ENCODE measurements at regions not wholly inside any gene's neighbourhood (a gene's known extent, or its start where the extent isn't known, plus 50 kb on each side); places are given as distances from the start of the nearest gene placed in this dataset.
"Not testable (repeated sequence)": the region's sequence is repeated elsewhere in the genome, so short reads cannot be mapped to it uniquely, and the experiment has no call there.

DNA sequence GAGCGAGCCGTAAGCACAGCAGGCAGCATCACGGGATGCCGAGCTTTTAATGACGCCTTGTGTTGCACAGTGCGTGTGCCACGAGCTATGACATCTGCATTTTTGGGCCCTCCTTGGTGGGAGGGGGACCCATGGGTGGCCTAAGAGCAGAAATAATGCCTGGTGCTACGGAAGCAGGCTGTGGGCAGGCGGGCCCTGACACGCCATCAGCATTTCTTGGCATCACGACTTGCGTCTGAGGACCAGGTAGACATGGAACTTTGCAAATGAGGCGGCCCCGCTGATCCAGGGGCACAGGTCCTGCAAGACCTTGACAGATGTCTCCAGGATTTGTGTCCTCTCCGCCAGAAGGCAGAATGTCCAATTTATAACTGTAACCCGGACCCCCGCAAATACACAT lies 117.8 kb upstream of the RNF32 start:
- no peaks in the 10 kb centered on the region for H3K79me2 ChIP-seq (ENCODE audit: insufficient read depth, low read length)
- no peaks in the 10 kb centered on the region for H4K20me1 ChIP-seq (ENCODE audit: insufficient read depth, low read length)
- no peaks in the 10 kb centered on the region for H3K9me3 ChIP-seq (ENCODE audit: low read depth, low read length)
- H3K36me3 ChIP-seq (ENCODE audit: insufficient read depth, low read length) = no peaks in the 10 kb centered on the region
- no peak overlapping the region for H3K27ac ChIP-seq (ENCODE audit: low read depth, low read length)
- no peaks in the 10 kb centered on the region for H3K4me1 ChIP-seq (ENCODE audit: insufficient read depth, low read length)
- no peak overlapping the region for H2AFZ ChIP-seq (ENCODE audit: low read length)
- H3K4me2 ChIP-seq (ENCODE audit: insufficient read depth, low read length) = no peak overlapping the region
- H3K27me3 ChIP-seq (ENCODE audit: insufficient read depth, low read length) = no peaks in the 10 kb centered on the region
- DNase-seq (ENCODE audit: insufficient read length, low spot score, missing footprints) = no peak
- H3K4me3 ChIP-seq (ENCODE audit: insufficient read depth, low read length) = no peak overlapping the region
- TF ChIP-seq CTCF (IDR thresholded peaks at IDR 0.05; ENCODE audit: extremely low read depth, low read depth, low read length) = no peak

GRCh38 chr7:156519070-156519469 lies 121.5 kb upstream of the RNF32 start:
- no peak overlapping the region for H2AFZ ChIP-seq (ENCODE audit: low read length)
- no peak for TF ChIP-seq CTCF (IDR thresholded peaks at IDR 0.05; ENCODE audit: extremely low read depth, low read depth, low read length)
- no peaks in the 10 kb centered on the region for H3K79me2 ChIP-seq (ENCODE audit: insufficient read depth, low read length)
- DNase-seq (ENCODE audit: insufficient read length, low spot score, missing footprints) = no peak
- no peaks in the 10 kb centered on the region for H3K4me1 ChIP-seq (ENCODE audit: insufficient read depth, low read length)
- H3K4me3 ChIP-seq (ENCODE audit: insufficient read depth, low read length) = no peak overlapping the region
- H3K27ac ChIP-seq (ENCODE audit: low read depth, low read length) = no peak overlapping the region
- H4K20me1 ChIP-seq (ENCODE audit: insufficient read depth, low read length) = no peaks in the 10 kb centered on the region
- H3K9me3 ChIP-seq (ENCODE audit: low read depth, low read length) = no peaks in the 10 kb centered on the region
- H3K27me3 ChIP-seq (ENCODE audit: insufficient read depth, low read length) = no peaks in the 10 kb centered on the region
- no peaks in the 10 kb centered on the region for H3K36me3 ChIP-seq (ENCODE audit: insufficient read depth, low read length)
- H3K4me2 ChIP-seq (ENCODE audit: insufficient read depth, low read length) = no peak overlapping the region

- Histone ChIP-seq H3K36me3 (ENCODE audit: insufficient read depth, low read length) (no peaks in the 10 kb centered on the region), H3K4me2 (ENCODE audit: insufficient read depth, low read length) (no peak overlapping the region), H2AFZ (ENCODE audit: low read length) (no peak overlapping the region), H3K4me3 (ENCODE audit: insufficient read depth, low read length) (no peak overlapping the region), H4K20me1 (ENCODE audit: insufficient read depth, low read length) (no peaks in the 10 kb centered on the region), H3K27me3 (ENCODE audit: insufficient read depth, low read length) (no peaks in the 10 kb centered on the region), H3K9me3 (ENCODE audit: low read depth, low read length) (no peaks in the 10 kb centered on the region), H3K79me2 (ENCODE audit: insufficient read depth, low read length) (no peaks in the 10 kb centered on the region), H3K4me1 (ENCODE audit: insufficient read depth, low read length) (no peaks in the 10 kb centered on the region), H3K27ac (ENCODE audit: low read depth, low read length) (no peak overlapping the region)
- no peak for TF ChIP-seq CTCF (IDR thresholded peaks at IDR 0.05; ENCODE audit: extremely low read depth, low read depth, low read length)
- DNase-seq (ENCODE audit: insufficient read length, low spot score, missing footprints) = no peak
Measured at GRCh38 chr7:156518466-156518865, 122.1 kb upstream of the RNF32 start.

DNA sequence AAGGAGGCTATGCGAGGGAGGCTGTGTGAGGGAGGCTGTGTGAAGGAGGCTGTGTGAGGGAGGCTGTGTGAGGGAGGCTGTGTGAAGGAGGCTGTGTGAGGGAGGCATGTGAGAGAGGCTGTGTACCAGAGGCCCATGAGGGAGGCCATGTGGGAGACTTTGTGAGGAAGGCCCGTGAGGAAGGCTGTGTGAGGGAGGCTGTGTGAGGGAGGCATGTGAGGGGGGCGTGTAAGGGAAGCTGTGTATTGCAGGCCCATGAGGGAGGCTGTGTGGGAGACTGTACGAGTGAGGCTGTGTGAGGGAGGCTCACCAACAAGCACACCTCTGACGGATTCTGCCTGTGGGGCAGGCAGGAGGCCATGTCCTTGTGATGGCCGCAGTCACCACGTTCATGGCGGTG lies 122.7 kb upstream of the RNF32 start:
- not testable (repeated sequence) for H3K4me3 ChIP-seq (ENCODE audit: insufficient read depth, low read length); H3K27me3 ChIP-seq (ENCODE audit: insufficient read depth, low read length); H3K4me1 ChIP-seq (ENCODE audit: insufficient read depth, low read length); H3K27ac ChIP-seq (ENCODE audit: low read depth, low read length); H3K36me3 ChIP-seq (ENCODE audit: insufficient read depth, low read length); DNase-seq (ENCODE audit: insufficient read length, low spot score, missing footprints); H3K4me2 ChIP-seq (ENCODE audit: insufficient read depth, low read length); H3K79me2 ChIP-seq (ENCODE audit: insufficient read depth, low read length); H4K20me1 ChIP-seq (ENCODE audit: insufficient read depth, low read length); H2AFZ ChIP-seq (ENCODE audit: low read length); H3K9me3 ChIP-seq (ENCODE audit: low read depth, low read length)

Measured in osteoblast (primary cell).